Fibroblast of lung (primary cell): ENCODE measurements at regions not wholly inside any gene's neighbourhood (a gene's known extent, or its start where the extent isn't known, plus 50 kb on each side); places are given as distances from the start of the nearest gene placed in this dataset.

Experiments
- DNase-seq, 2 donors: peaks; one replicate each; pipeline versions ENCODE4 v3.0.0 to v3.0.0-alpha.2; 2010; ENCODE audit warnings: low read depth in 2 of 2
- H2AFZ ChIP-seq: 2 replicates; pipeline ENCODE4 v1.5.1; 2012; ENCODE audit warnings: low read length, control low read depth, inconsistent platforms
- H3K27ac ChIP-seq: 2 replicates; pipeline ENCODE4 v1.5.1; 2011; ENCODE audit warnings: low read length, control low read depth; ENCODE audit not compliant: insufficient read depth
- H3K27me3 ChIP-seq: 2 replicates; pipeline ENCODE4 v1.5.1; 2011; ENCODE audit warnings: mild to moderate bottlenecking, low read length; ENCODE audit not compliant: control insufficient read depth, insufficient read depth
- H3K36me3 ChIP-seq: 2 replicates; pipeline ENCODE4 v1.5.1; 2011; ENCODE audit warnings: low read length; ENCODE audit not compliant: control insufficient read depth, insufficient read depth
- H3K4me1 ChIP-seq: 2 replicates; pipeline ENCODE4 v1.5.1; 2011; ENCODE audit warnings: low read length; ENCODE audit not compliant: control insufficient read depth, insufficient read depth; ENCODE audit errors: extremely low read depth
- H3K4me2 ChIP-seq: 2 replicates; pipeline ENCODE4 v1.5.1; 2011; ENCODE audit warnings: low read length, control low read depth; ENCODE audit not compliant: insufficient read depth; ENCODE audit errors: extremely low read depth
- H3K4me3 ChIP-seq, 4 experiments: fragments of 200-600 bp in 1 of 4; sonication (generic) in 1 of 4; replicated peaks in 1 of 4; 2 replicates each; pipeline ENCODE4 v1.5.1; 2011 to 2016; ENCODE audit warnings: low read length in 4 of 4, low read depth in 3 of 4, mild to moderate bottlenecking in 3 of 4, control low read depth in 2 of 4, inconsistent platforms in 1 of 4, mixed read lengths in 1 of 4; ENCODE audit not compliant: insufficient read depth in 1 of 4; ENCODE audit errors: control extremely low read depth in 1 of 4
- H3K79me2 ChIP-seq: 2 replicates; pipeline ENCODE4 v1.5.1; 2012; ENCODE audit warnings: mild to moderate bottlenecking, low read length, inconsistent platforms; ENCODE audit not compliant: control insufficient read depth, insufficient read depth
- H3K9ac ChIP-seq: 2 replicates; pipeline ENCODE4 v1.5.1; 2011; ENCODE audit warnings: mild to moderate bottlenecking, low read length, control low read depth; ENCODE audit not compliant: insufficient read depth
- H3K9me3 ChIP-seq: 2 replicates; pipeline ENCODE4 v1.5.1; 2012; ENCODE audit warnings: low read depth, low read length; ENCODE audit not compliant: control insufficient read depth, insufficient read depth
- H4K20me1 ChIP-seq: 2 replicates; pipeline ENCODE4 v1.5.1; 2011; ENCODE audit warnings: low read length; ENCODE audit not compliant: control insufficient read depth, insufficient read depth; ENCODE audit errors: extremely low read depth
- CTCF ChIP-seq, 2 donors: IDR thresholded peaks in 1 of 2; conservative IDR thresholded peaks in 1 of 2; 1 replicate in 1 of 2; 2 replicates in 1 of 2; pipeline ENCODE4 v1.5.1; 2011 to 2012; ENCODE audit warnings: low read length in 2 of 2, control low read depth in 1 of 2, inconsistent platforms in 1 of 2, low read depth in 1 of 2, mild to moderate bottlenecking in 1 of 2
- EZH2 ChIP-seq: IDR thresholded peaks from 2 replicates; pipeline ENCODE4 v1.5.1; 2012; ENCODE audit warnings: low read length, control low read depth, mild to moderate bottlenecking; ENCODE audit errors: missing control alignments

- H3K27ac ChIP-seq = no peak overlapping the region
Observed at GRCh38 chr12:77401064-77401769, 335.8 kb upstream of the E2F7 start.

GRCh38 chr12:77392467-77393088 lies 327.2 kb upstream of the E2F7 start:
- H3K79me2 ChIP-seq = no peaks in the 10 kb centered on the region
- H3K27me3 ChIP-seq = no peaks in the 10 kb centered on the region
- H3K36me3 ChIP-seq = no peaks in the 10 kb centered on the region
- no peak overlapping the region for H3K4me2 ChIP-seq
- no peak for DNase-seq
- no peaks in the 10 kb centered on the region for H3K9me3 ChIP-seq
- no peak overlapping the region for H3K9ac ChIP-seq
- no peaks in the 10 kb centered on the region for H3K4me1 ChIP-seq
- H3K4me3 ChIP-seq = no peak overlapping the region
- no peak overlapping the region for H2AFZ ChIP-seq
- TF ChIP-seq EZH2 = no peak
- no peak for TF ChIP-seq CTCF (conservative IDR thresholded peaks at IDR 0.05 in 1 of 2, IDR thresholded peaks at IDR 0.05 in 1 of 2; ENCODE audit: low read depth in 1 of 2, low read length in 2 of 2)
- no peak overlapping the region for H3K27ac ChIP-seq
- H4K20me1 ChIP-seq = no peaks in the 10 kb centered on the region

More at GRCh38 chr12:77401064-77401769, 335.8 kb upstream of the E2F7 start:
- Histone ChIP-seq H3K36me3 (no peaks in the 10 kb centered on the region), H3K9ac (no peak overlapping the region), H3K4me3 (no peak overlapping the region), H3K79me2 (no peaks in the 10 kb centered on the region), H4K20me1 (no peaks in the 10 kb centered on the region), H2AFZ (no peak overlapping the region), H3K9me3 (no peaks in the 10 kb centered on the region), H3K27me3 (no peaks in the 10 kb centered on the region), H3K4me2 (no peak overlapping the region), H3K4me1 (no peaks in the 10 kb centered on the region)
- no peak for TF ChIP-seq CTCF (conservative IDR thresholded peaks at IDR 0.05 in 1 of 2, IDR thresholded peaks at IDR 0.05 in 1 of 2; ENCODE audit: low read depth in 1 of 2, low read length in 2 of 2)
- TF ChIP-seq EZH2 = no peak
- peak in 1 of 2 donors; percentile 24 for DNase-seq

- no peaks in the 10 kb centered on the region for H4K20me1 ChIP-seq
- H3K4me2 ChIP-seq = no peak overlapping the region
- TF ChIP-seq CTCF (conservative IDR thresholded peaks at IDR 0.05 in 1 of 2, IDR thresholded peaks at IDR 0.05 in 1 of 2; ENCODE audit: low read depth in 1 of 2, low read length in 2 of 2) (no peak), EZH2 (no peak)
- peak in 1 of 2 donors; percentile 52 for DNase-seq
- H3K4me1 ChIP-seq = no peaks in the 10 kb centered on the region
- H3K9ac ChIP-seq = no peak overlapping the region
- H2AFZ ChIP-seq = no peak overlapping the region
- no peak overlapping the region for H3K4me3 ChIP-seq
- H3K79me2 ChIP-seq = no peaks in the 10 kb centered on the region
- no peak overlapping the region for H3K27ac ChIP-seq
- no peaks in the 10 kb centered on the region for H3K9me3 ChIP-seq
- H3K27me3 ChIP-seq = no peaks in the 10 kb centered on the region
- no peaks in the 10 kb centered on the region for H3K36me3 ChIP-seq
Observed at GRCh38 chr12:77388445-77389265, 323.3 kb upstream of the E2F7 start.
